ENCODE measurements at regions not wholly inside any gene's neighbourhood (a gene's known extent, or its start where the extent isn't known, plus 50 kb on each side); places are given as distances from the start of the nearest gene placed in this dataset.

DNA sequence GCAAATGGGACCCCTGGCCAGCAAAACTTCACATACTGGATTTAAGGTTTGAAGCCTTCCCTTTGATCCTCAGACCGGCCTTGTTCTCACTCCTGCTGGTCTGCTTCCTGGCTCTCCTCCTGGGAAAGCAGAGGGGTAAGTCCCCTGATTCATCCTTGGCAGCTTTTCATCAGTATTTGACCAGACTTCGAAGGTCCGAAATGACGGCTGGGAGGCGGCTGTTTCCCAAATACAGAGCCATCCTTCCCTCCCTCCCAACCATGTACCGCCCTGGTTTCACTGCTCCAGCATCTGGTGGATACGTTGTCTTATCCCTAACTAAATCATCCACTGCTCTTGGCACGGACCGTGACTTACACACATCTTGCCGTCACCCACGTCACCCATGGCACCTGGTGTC, 265.5 kb downstream of the BCOR start:
- H3K4me3 ChIP-seq: no peak overlapping the region
- no peaks in the 10 kb centered on the region for H3K9me3 ChIP-seq
- no peaks in the 10 kb centered on the region for H3K4me1 ChIP-seq
- no peak overlapping the region for H3K27ac ChIP-seq
- WGBS, 2 donors: 84 to 86% methylated on average over 11 of the region's 11 CpGs
- no peaks in the 10 kb centered on the region for H3K27me3 ChIP-seq
- no peaks in the 10 kb centered on the region for H3K36me3 ChIP-seq
- TF ChIP-seq POLR2A (IDR thresholded peaks at IDR 0.05) (no peak), EP300 (IDR thresholded peaks at IDR 0.05) (no peak)
- TF ChIP-seq, protein P1, sequence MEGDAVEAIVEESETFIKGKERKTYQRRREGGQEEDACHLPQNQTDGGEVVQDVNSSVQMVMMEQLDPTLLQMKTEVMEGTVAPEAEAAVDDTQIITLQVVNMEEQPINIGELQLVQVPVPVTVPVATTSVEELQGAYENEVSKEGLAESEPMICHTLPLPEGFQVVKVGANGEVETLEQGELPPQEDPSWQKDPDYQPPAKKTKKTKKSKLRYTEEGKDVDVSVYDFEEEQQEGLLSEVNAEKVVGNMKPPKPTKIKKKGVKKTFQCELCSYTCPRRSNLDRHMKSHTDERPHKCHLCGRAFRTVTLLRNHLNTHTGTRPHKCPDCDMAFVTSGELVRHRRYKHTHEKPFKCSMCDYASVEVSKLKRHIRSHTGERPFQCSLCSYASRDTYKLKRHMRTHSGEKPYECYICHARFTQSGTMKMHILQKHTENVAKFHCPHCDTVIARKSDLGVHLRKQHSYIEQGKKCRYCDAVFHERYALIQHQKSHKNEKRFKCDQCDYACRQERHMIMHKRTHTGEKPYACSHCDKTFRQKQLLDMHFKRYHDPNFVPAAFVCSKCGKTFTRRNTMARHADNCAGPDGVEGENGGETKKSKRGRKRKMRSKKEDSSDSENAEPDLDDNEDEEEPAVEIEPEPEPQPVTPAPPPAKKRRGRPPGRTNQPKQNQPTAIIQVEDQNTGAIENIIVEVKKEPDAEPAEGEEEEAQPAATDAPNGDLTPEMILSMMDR (IDR thresholded peaks at IDR 0.05): no peak
- no peak for DNase-seq (ENCODE audit: low spot score in 2 of 2)

DNA sequence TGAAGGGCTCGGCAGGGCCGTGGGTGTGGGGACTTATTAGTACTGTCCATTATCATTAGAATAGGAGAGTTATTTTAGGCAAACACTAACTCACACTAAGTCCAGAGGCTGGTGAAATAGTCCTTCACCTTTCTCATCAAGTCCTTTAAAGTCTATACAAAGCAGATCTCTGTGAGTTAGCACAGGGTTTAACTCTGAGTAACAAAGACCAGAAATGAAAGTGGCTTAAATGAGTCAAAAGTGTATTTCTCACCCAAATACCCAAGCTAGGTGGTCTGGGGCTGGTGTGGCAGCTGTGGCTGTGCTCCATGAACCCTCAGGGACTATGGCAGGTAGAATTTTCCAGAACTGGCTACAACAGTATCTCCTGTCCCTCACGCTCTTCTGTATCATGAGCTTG, 263.2 kb downstream of the BCOR start:
- no peak for DNase-seq (ENCODE audit: low spot score in 2 of 2)
- no peaks in the 10 kb centered on the region for H3K4me1 ChIP-seq
- H3K27me3 ChIP-seq: no peaks in the 10 kb centered on the region
- H3K9me3 ChIP-seq: no peaks in the 10 kb centered on the region
- H3K27ac ChIP-seq: no peak overlapping the region
- no peaks in the 10 kb centered on the region for H3K36me3 ChIP-seq
- TF ChIP-seq, protein P1 (IDR thresholded peaks at IDR 0.05): no peak
- no peak for TF ChIP-seq EP300 (IDR thresholded peaks at IDR 0.05)
- no peak for TF ChIP-seq POLR2A (IDR thresholded peaks at IDR 0.05)
- 95 to 96% methylated on average over 3 of the region's 3 CpGs for whole genome bisulfite sequencing, 2 donors
- H3K4me3 ChIP-seq: no peak overlapping the region

DNA sequence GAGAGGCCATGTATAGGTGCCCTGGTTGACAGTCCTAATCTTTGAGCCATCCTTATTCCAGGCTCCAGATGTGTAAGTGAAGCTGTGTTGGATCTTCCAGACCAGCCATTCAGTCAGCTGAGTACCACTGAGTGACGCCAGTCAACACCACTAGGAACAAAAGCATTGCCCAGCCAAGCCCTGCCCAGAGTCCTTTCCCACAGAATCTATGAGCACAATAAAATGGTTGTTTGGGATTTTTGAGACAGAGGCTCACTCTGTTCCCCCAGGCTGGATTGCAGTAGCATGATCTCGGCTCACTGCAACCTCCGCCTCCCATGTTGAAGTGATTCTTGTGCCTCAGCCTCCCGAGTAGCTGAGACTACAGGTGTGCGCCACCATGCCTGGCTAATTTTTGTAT, 262.5 kb downstream of the BCOR start:
- WGBS, 2 donors: 83 to 90% methylated on average over 4 to 5 of the region's 5 CpGs
- no peaks in the 10 kb centered on the region for H3K4me1 ChIP-seq
- no peaks in the 10 kb centered on the region for H3K27me3 ChIP-seq
- TF ChIP-seq, protein P1 (IDR thresholded peaks at IDR 0.05): no peak
- TF ChIP-seq EP300 (IDR thresholded peaks at IDR 0.05) (no peak), POLR2A (IDR thresholded peaks at IDR 0.05) (no peak)
- no peaks in the 10 kb centered on the region for H3K36me3 ChIP-seq
- no peaks in the 10 kb centered on the region for H3K9me3 ChIP-seq
- DNase-seq (ENCODE audit: low spot score in 2 of 2): no peak
- H3K4me3 ChIP-seq: no peak overlapping the region
- no peak overlapping the region for H3K27ac ChIP-seq

DNA sequence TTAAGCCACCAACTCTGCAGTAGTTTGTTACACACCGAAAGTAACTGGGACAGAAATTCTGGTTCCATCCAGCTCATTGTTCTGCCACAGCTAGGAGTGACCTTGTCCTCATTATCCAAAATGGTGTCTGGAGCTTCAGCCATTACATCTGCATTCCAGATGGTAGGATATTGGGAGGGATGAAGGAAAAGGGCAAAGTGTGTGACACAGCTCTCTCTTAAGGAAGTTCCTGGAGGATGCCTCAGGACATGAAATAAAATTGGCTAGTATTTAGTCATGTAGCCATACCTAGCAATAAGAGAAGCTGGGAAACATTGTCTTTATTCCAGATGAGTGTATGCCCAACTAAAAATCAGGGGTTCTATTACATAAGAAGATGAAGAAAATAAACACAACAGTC, 262.0 kb downstream of the BCOR start:
- no peak overlapping the region for H3K4me3 ChIP-seq
- H3K9me3 ChIP-seq: no peaks in the 10 kb centered on the region
- no peaks in the 10 kb centered on the region for H3K27me3 ChIP-seq
- no peak for DNase-seq (ENCODE audit: low spot score in 2 of 2)
- no peaks in the 10 kb centered on the region for H3K36me3 ChIP-seq
- H3K27ac ChIP-seq: no peak overlapping the region
- TF ChIP-seq, protein P1 (IDR thresholded peaks at IDR 0.05): no peak
- no peak for TF ChIP-seq POLR2A (IDR thresholded peaks at IDR 0.05)
- TF ChIP-seq EP300 (IDR thresholded peaks at IDR 0.05): no peak
- WGBS, 2 donors: 93 to 100% methylated on average over 1 of the region's 1 CpG
- no peaks in the 10 kb centered on the region for H3K4me1 ChIP-seq

DNA sequence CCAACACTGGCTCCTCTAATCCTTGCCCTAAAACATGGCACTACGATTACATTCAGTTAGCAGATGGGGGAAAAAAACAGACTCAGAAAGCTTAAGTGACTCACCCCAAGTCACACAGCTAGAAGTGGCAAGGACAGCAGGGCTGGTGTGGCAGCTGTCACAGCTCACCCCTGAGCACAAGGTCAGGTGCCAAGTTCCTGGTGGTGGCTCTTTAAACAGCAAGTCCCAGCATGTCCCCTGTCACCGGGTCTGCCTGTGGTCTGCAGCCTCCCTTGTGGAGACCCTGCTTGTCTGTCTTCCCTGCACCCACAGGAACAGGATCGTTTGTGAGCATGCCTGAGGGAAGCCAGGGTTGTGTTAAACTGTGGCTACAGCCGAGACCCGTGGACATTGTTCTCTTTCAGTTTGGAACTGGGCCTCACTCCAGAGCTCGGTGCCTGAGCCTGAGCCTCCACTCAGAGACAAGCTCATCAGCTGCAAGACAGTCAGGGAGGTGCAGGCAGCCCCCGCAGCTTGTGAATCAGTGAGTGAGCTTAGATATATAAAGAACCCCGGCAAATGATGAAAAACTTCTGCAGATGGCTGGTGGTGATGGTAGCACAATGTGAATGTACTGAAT, 260.8 kb downstream of the BCOR start:
- DNase-seq (ENCODE audit: low spot score in 2 of 2): no peak
- TF ChIP-seq POLR2A (IDR thresholded peaks at IDR 0.05): no peak
- no peak for TF ChIP-seq EP300 (IDR thresholded peaks at IDR 0.05)
- TF ChIP-seq, protein P1 (IDR thresholded peaks at IDR 0.05): no peak
- no peaks in the 10 kb centered on the region for H3K9me3 ChIP-seq
- no peaks in the 10 kb centered on the region for H3K36me3 ChIP-seq
- H3K4me1 ChIP-seq: no peaks in the 10 kb centered on the region
- no peak overlapping the region for H3K4me3 ChIP-seq
- WGBS, 2 donors: 60 to 66% methylated on average over 7 to 8 of the region's 8 CpGs
- no peak overlapping the region for H3K27ac ChIP-seq
- no peaks in the 10 kb centered on the region for H3K27me3 ChIP-seq
